BLaER1 (cell line): ENCODE measurements at regions not wholly inside any gene's neighbourhood (a gene's known extent, or its start where the extent isn't known, plus 50 kb on each side); places are given as distances from the start of the nearest gene placed in this dataset.

Experiments used
- H3K27ac ChIP-seq: shearing (Covaris generic); formaldehyde crosslinking; 2 replicates; pipeline ENCODE4 v1.8.1; 2022
- H3K27me3 ChIP-seq: shearing (Covaris generic); formaldehyde crosslinking; 2 replicates; pipeline ENCODE4 v1.8.1; 2022
- H3K36me3 ChIP-seq: shearing (Covaris generic); formaldehyde crosslinking; 2 replicates; pipeline ENCODE4 v1.8.1; 2022
- H3K4me1 ChIP-seq: shearing (Covaris generic); formaldehyde crosslinking; 2 replicates; pipeline ENCODE4 v1.8.1; 2022
- H3K4me2 ChIP-seq: shearing (Covaris generic); formaldehyde crosslinking; 2 replicates; pipeline ENCODE4 v1.8.1; 2022
- H3K4me3 ChIP-seq: shearing (Covaris generic); formaldehyde crosslinking; 2 replicates; pipeline ENCODE4 v1.8.1; 2022
- H3K9ac ChIP-seq: shearing (Covaris generic); formaldehyde crosslinking; 2 replicates; pipeline ENCODE4 v1.8.1; 2022
- H3K9me3 ChIP-seq: shearing (Covaris generic); formaldehyde crosslinking; 2 replicates; pipeline ENCODE4 v1.8.1; 2022
- H4K20me1 ChIP-seq: shearing (Covaris generic); formaldehyde crosslinking; 2 replicates; pipeline ENCODE4 v1.8.1; 2022
- Cebpa-rat ChIP-seq: shearing (Covaris generic); IDR thresholded peaks from 2 replicates; pipeline ENCODE4 v1.8.1; 2022

- Histone ChIP-seq H3K27me3 (no peaks in the 10 kb centered on the region), H3K4me3 (no peak overlapping the region), H3K4me2 (no peak overlapping the region), H3K36me3 (no peaks in the 10 kb centered on the region), H3K27ac (no peak overlapping the region), H4K20me1 (no peaks in the 10 kb centered on the region), H3K9me3 (no peaks in the 10 kb centered on the region), H3K4me1 (no peaks in the 10 kb centered on the region), H3K9ac (no peak overlapping the region)
- TF ChIP-seq Cebpa-rat: no peak
Measured at GRCh38 chr5:45037927-45038326, 229.2 kb downstream of the MRPS30 start.

GRCh38 chr5:45038366-45038987, 229.7 kb downstream of the MRPS30 start:
- no peaks in the 10 kb centered on the region for H3K36me3 ChIP-seq
- H3K9ac ChIP-seq: no peak overlapping the region
- H4K20me1 ChIP-seq: no peaks in the 10 kb centered on the region
- H3K4me3 ChIP-seq: no peak overlapping the region
- H3K9me3 ChIP-seq: no peaks in the 10 kb centered on the region
- H3K4me1 ChIP-seq: no peaks in the 10 kb centered on the region
- H3K27ac ChIP-seq: no peak overlapping the region
- H3K27me3 ChIP-seq: no peaks in the 10 kb centered on the region
- no peak for TF ChIP-seq Cebpa-rat
- H3K4me2 ChIP-seq: no peak overlapping the region

GRCh38 chr5:45042283-45042682, 233.5 kb downstream of the MRPS30 start:
- no peak overlapping the region for H3K4me2 ChIP-seq
- no peaks in the 10 kb centered on the region for H3K36me3 ChIP-seq
- no peak overlapping the region for H3K9ac ChIP-seq
- H3K4me3 ChIP-seq: no peak overlapping the region
- no peak overlapping the region for H3K27ac ChIP-seq
- TF ChIP-seq Cebpa-rat: no peak
- H3K4me1 ChIP-seq: no peaks in the 10 kb centered on the region
- no peaks in the 10 kb centered on the region for H3K9me3 ChIP-seq
- H3K27me3 ChIP-seq: no peaks in the 10 kb centered on the region
- no peaks in the 10 kb centered on the region for H4K20me1 ChIP-seq

- H3K27me3 ChIP-seq: no peaks in the 10 kb centered on the region
- no peaks in the 10 kb centered on the region for H3K9me3 ChIP-seq
- H3K4me3 ChIP-seq: no peak overlapping the region
- H3K4me1 ChIP-seq: no peaks in the 10 kb centered on the region
- H3K36me3 ChIP-seq: no peaks in the 10 kb centered on the region
- no peak overlapping the region for H3K9ac ChIP-seq
- H3K27ac ChIP-seq: no peak overlapping the region
- no peak for TF ChIP-seq Cebpa-rat
- no peaks in the 10 kb centered on the region for H4K20me1 ChIP-seq
- H3K4me2 ChIP-seq: no peak overlapping the region
Measured at GRCh38 chr5:45057564-45057963, 248.8 kb downstream of the MRPS30 start.

GRCh38 chr5:45060724-45061123, 252.0 kb downstream of the MRPS30 start:
- H3K27ac ChIP-seq: no peak overlapping the region

GRCh38 chr5:45062044-45062443, 253.3 kb downstream of the MRPS30 start:
- H3K27me3 ChIP-seq: no peaks in the 10 kb centered on the region
- H3K4me2 ChIP-seq: no peak overlapping the region
- no peaks in the 10 kb centered on the region for H3K4me1 ChIP-seq
- no peaks in the 10 kb centered on the region for H3K9me3 ChIP-seq
- no peak overlapping the region for H3K27ac ChIP-seq
- H3K9ac ChIP-seq: no peak overlapping the region
- no peak overlapping the region for H3K4me3 ChIP-seq
- no peak for TF ChIP-seq Cebpa-rat
- no peaks in the 10 kb centered on the region for H4K20me1 ChIP-seq
- no peaks in the 10 kb centered on the region for H3K36me3 ChIP-seq

More at GRCh38 chr5:45060724-45061123, 252.0 kb downstream of the MRPS30 start:
- Histone ChIP-seq H3K4me1 (no peaks in the 10 kb centered on the region), H3K27me3 (no peaks in the 10 kb centered on the region), H3K4me3 (no peak overlapping the region), H3K4me2 (no peak overlapping the region), H4K20me1 (no peaks in the 10 kb centered on the region), H3K9ac (no peak overlapping the region), H3K36me3 (no peaks in the 10 kb centered on the region), H3K9me3 (no peaks in the 10 kb centered on the region)
- no peak for TF ChIP-seq Cebpa-rat

- H3K4me2 ChIP-seq: no peak overlapping the region
- H3K27me3 ChIP-seq: no peaks in the 10 kb centered on the region
- H4K20me1 ChIP-seq: no peaks in the 10 kb centered on the region
- no peaks in the 10 kb centered on the region for H3K4me1 ChIP-seq
- TF ChIP-seq Cebpa-rat: no peak
- H3K9ac ChIP-seq: no peak overlapping the region
- H3K9me3 ChIP-seq: no peaks in the 10 kb centered on the region
- no peak overlapping the region for H3K27ac ChIP-seq
- H3K4me3 ChIP-seq: no peak overlapping the region
- H3K36me3 ChIP-seq: no peaks in the 10 kb centered on the region
Measured at GRCh38 chr5:45081082-45081481, 272.3 kb downstream of the MRPS30 start.

GRCh38 chr5:45089870-45090269, 281.1 kb downstream of the MRPS30 start:
- no peaks in the 10 kb centered on the region for H3K36me3 ChIP-seq
- no peaks in the 10 kb centered on the region for H3K4me1 ChIP-seq
- no peak overlapping the region for H3K4me2 ChIP-seq
- H3K9me3 ChIP-seq: no peaks in the 10 kb centered on the region
- no peaks in the 10 kb centered on the region for H3K27me3 ChIP-seq
- H4K20me1 ChIP-seq: no peaks in the 10 kb centered on the region
- H3K4me3 ChIP-seq: no peak overlapping the region
- H3K27ac ChIP-seq: no peak overlapping the region
- H3K9ac ChIP-seq: no peak overlapping the region
- TF ChIP-seq Cebpa-rat: no peak

- Histone ChIP-seq H3K4me2 (no peak overlapping the region), H3K4me1 (no peaks in the 10 kb centered on the region), H3K9ac (no peak overlapping the region), H3K9me3 (no peaks in the 10 kb centered on the region), H3K4me3 (no peak overlapping the region), H3K27me3 (no peaks in the 10 kb centered on the region), H3K36me3 (no peaks in the 10 kb centered on the region), H3K27ac (no peak overlapping the region), H4K20me1 (no peaks in the 10 kb centered on the region)
- no peak for TF ChIP-seq Cebpa-rat
Measured at GRCh38 chr5:45093377-45093776, 284.6 kb downstream of the MRPS30 start.

- Histone ChIP-seq H3K4me3 (no peak overlapping the region), H3K36me3 (no peaks in the 10 kb centered on the region), H3K4me1 (no peaks in the 10 kb centered on the region), H4K20me1 (no peaks in the 10 kb centered on the region), H3K4me2 (no peak overlapping the region), H3K27ac (no peak overlapping the region), H3K9ac (no peak overlapping the region), H3K27me3 (no peaks in the 10 kb centered on the region), H3K9me3 (no peaks in the 10 kb centered on the region)
- no peak for TF ChIP-seq Cebpa-rat
Measured at GRCh38 chr5:45094876-45095440, 286.2 kb downstream of the MRPS30 start.

GRCh38 chr5:45098483-45098882, 289.7 kb downstream of the MRPS30 start:
- Histone ChIP-seq H3K27ac (no peak overlapping the region), H3K4me3 (no peak overlapping the region), H3K4me2 (no peak overlapping the region), H3K27me3 (no peaks in the 10 kb centered on the region), H3K4me1 (no peaks in the 10 kb centered on the region), H3K9me3 (no peaks in the 10 kb centered on the region), H3K36me3 (no peaks in the 10 kb centered on the region), H4K20me1 (no peaks in the 10 kb centered on the region), H3K9ac (no peak overlapping the region)
- TF ChIP-seq Cebpa-rat: no peak
